Activated naive CD8-positive, alpha-beta T cell treated with anti-CD3 and anti-CD28 coated beads, Interleukin-2, amount 50 U/mL, for 24 hours (primary cell): ENCODE measurements at regions not wholly inside any gene's neighbourhood (a gene's known extent, or its start where the extent isn't known, plus 50 kb on each side); places are given as distances from the start of the nearest gene placed in this dataset.
"Not testable (repeated sequence)": the region's sequence is repeated elsewhere in the genome, so short reads cannot be mapped to it uniquely, and the experiment has no call there.

ENCODE experiments used
- ATAC-seq: fragments of 150-1000 bp; cut with Tn5 transposase; one replicate; pipeline ENCODE4 v1.10.0; 2021
- DNase-seq: peaks from one replicate; pipeline ENCODE4 v3.0.0; 2021
- H3K27ac Mint-ChIP-seq: one replicate; pipeline ENCODE4 v1.8.0; 2021; ENCODE audit warnings: mild to moderate bottlenecking, mixed read lengths
- H3K27me3 Mint-ChIP-seq: one replicate; pipeline ENCODE4 v1.8.0; 2021; ENCODE audit warnings: mixed read lengths
- H3K36me3 Mint-ChIP-seq: one replicate; pipeline ENCODE4 v1.8.0; 2021; ENCODE audit warnings: low read depth, mixed read lengths
- H3K4me1 Mint-ChIP-seq: one replicate; pipeline ENCODE4 v1.8.0; 2021; ENCODE audit warnings: mixed read lengths
- H3K4me3 Mint-ChIP-seq: one replicate; pipeline ENCODE4 v1.8.0; 2021; ENCODE audit warnings: mild to moderate bottlenecking, moderate library complexity, mixed read lengths
- H3K9me3 Mint-ChIP-seq: one replicate; pipeline ENCODE4 v1.8.0; 2021; ENCODE audit warnings: mixed read lengths

DNA sequence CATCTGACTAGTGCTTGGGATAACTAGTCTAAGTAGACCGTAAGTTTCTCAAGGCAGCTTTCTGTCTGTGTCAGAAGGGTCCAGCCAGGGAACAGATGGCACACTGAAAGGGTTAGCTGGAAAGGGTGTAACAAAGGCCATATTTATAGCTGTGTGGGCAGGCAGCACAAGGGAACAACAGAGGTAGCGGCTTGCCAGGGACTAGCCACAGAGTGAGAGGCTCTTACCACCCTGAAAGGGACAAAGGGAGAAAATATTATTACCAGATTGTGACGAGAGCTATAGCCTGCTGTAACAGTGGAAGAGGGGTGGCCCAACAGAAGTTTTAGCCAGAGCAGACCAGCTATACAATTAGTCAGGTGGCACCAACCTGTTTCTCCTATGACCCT is 129.4 kb downstream of the CCDC34 start:
- Mint-ChIP-seq H3K27me3 (peaks cover 2% of the 10 kb centered on the region), H3K4me3 (no peak overlapping the region), H3K4me1 (no peaks in the 10 kb centered on the region), H3K9me3 (no peaks in the 10 kb centered on the region), H3K36me3 (no peaks in the 10 kb centered on the region), H3K27ac (no peak overlapping the region)
- ATAC-seq: no peak
- DNase-seq: no peak

DNA sequence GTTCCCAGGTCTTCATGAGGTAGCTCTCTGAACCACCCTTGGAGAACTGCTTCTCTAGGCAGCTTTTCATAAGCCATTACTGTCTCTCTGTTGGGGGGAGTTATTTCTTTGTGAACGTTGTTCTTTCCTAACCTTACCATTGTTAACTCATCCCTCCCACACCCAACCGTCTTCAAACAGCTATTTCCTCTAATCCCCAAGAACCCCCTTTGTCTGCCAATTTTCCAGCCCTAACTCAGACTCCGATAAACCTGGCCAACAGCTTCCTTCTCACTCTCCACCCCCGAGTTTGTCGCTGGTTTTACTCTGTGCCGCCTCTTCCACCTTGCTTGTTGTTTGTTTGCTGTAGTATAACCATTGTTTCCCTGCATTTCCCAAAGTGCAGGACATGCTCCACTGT is 131.5 kb downstream of the CCDC34 start:
- peaks cover 2% of the 10 kb centered on the region for H3K27me3 Mint-ChIP-seq
- no peak overlapping the region for H3K4me3 Mint-ChIP-seq
- ATAC-seq (no peak), DNase-seq (no peak)
- no peaks in the 10 kb centered on the region for H3K9me3 Mint-ChIP-seq
- H3K36me3 Mint-ChIP-seq: no peaks in the 10 kb centered on the region
- H3K27ac Mint-ChIP-seq: no peak overlapping the region
- H3K4me1 Mint-ChIP-seq: no peaks in the 10 kb centered on the region

GRCh38 chr11:27230192-27230572 is 132.8 kb downstream of the CCDC34 start:
- no peaks in the 10 kb centered on the region for H3K36me3 Mint-ChIP-seq
- DNase-seq: no peak
- no peak overlapping the region for H3K27ac Mint-ChIP-seq
- ATAC-seq: no peak
- H3K4me1 Mint-ChIP-seq: no peaks in the 10 kb centered on the region
- H3K9me3 Mint-ChIP-seq: no peaks in the 10 kb centered on the region
- no peak overlapping the region for H3K4me3 Mint-ChIP-seq
- H3K27me3 Mint-ChIP-seq: peaks cover 2% of the 10 kb centered on the region

GRCh38 chr11:27229511-27230191 is 133.4 kb downstream of the CCDC34 start:
- ATAC-seq (no peak), DNase-seq (no peak)
- Mint-ChIP-seq H3K27me3 (peaks cover 2% of the 10 kb centered on the region), H3K27ac (no peak overlapping the region), H3K4me1 (no peaks in the 10 kb centered on the region), H3K9me3 (no peaks in the 10 kb centered on the region), H3K36me3 (no peaks in the 10 kb centered on the region), H3K4me3 (no peak overlapping the region)

GRCh38 chr11:27228906-27229290 is 134.1 kb downstream of the CCDC34 start:
- no peak for ATAC-seq
- no peaks in the 10 kb centered on the region for H3K9me3 Mint-ChIP-seq
- H3K4me3 Mint-ChIP-seq: no peak overlapping the region
- H3K27ac Mint-ChIP-seq: no peak overlapping the region
- no peak for DNase-seq
- H3K4me1 Mint-ChIP-seq: no peaks in the 10 kb centered on the region
- H3K27me3 Mint-ChIP-seq: peaks cover 2% of the 10 kb centered on the region
- H3K36me3 Mint-ChIP-seq: no peaks in the 10 kb centered on the region

DNA sequence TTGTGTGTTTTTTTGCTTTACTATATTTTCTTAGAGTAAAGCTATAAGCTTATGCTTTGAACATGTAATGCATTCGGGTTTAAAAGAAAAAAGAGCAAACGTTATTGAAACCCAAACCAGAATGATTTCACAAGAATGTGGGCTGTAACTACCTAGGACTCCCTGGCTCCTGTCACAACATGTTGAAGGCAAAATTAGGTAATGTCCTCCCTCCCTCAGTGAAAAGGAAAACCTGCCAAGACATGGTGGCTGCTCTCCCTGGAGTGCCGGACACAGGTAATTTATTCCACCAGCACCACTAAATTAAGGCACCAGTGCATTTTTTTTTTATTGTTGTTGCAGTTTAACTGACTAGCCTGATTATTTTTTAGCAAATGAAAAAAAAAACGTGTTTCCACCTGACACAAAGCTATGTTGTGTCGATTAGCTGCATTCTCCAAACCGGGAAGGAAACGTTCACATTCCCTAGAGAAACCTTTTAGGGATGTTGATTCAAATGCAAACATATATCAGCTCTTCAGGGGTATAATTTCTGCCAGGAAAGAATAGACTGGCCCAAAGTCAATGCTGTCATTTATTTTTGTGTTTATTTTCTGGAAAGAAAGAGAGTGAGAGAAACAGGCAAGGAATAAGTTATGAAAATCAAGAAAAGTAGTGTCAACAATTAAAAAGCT is 134.6 kb downstream of the CCDC34 start:
- Mint-ChIP-seq H3K9me3 (no peaks in the 10 kb centered on the region), H3K27me3 (peaks cover 2% of the 10 kb centered on the region), H3K27ac (no peak overlapping the region), H3K4me1 (no peaks in the 10 kb centered on the region), H3K36me3 (no peaks in the 10 kb centered on the region), H3K4me3 (no peak overlapping the region)
- ATAC-seq (no peak), DNase-seq (no peak)

- no peak for ATAC-seq
- no peak overlapping the region for H3K4me3 Mint-ChIP-seq
- H3K27me3 Mint-ChIP-seq: peaks cover 2% of the 10 kb centered on the region
- no peaks in the 10 kb centered on the region for H3K9me3 Mint-ChIP-seq
- no peak overlapping the region for H3K27ac Mint-ChIP-seq
- H3K4me1 Mint-ChIP-seq: no peaks in the 10 kb centered on the region
- no peaks in the 10 kb centered on the region for H3K36me3 Mint-ChIP-seq
- DNase-seq: no peak
Measured at GRCh38 chr11:27227736-27228135, 135.3 kb downstream of the CCDC34 start.

DNA sequence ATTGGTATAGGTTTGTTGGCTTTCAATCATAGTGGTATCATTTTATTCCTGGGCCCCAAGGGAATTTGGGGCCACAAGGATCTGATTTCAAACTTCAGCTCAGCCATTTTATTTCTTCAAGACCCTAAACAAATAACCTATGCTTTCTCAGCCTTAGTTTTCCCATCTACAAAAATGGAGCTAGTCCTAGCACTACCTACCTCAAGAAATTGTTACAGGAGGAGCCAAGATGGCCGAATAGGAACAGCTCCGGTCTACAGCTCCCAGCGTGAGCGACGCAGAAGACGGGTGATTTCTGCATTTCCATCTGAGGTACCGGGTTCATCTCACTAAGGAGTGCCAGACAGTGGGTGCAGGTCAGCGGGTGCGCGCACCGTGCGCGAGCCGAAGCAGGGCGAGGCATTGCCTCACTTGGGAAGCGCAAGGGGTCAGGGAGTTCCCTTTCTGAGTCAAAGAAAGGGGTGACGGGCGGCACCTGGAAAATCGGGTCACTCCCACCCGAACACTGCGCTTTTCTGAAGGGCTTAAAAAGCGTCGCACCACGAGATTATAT is 143.5 kb downstream of the CCDC34 start:
- not testable (repeated sequence) for H3K9me3 Mint-ChIP-seq, H3K36me3 Mint-ChIP-seq, H3K27ac Mint-ChIP-seq, ATAC-seq, H3K27me3 Mint-ChIP-seq, DNase-seq, H3K4me3 Mint-ChIP-seq, H3K4me1 Mint-ChIP-seq

- no peaks in the 10 kb centered on the region for H3K36me3 Mint-ChIP-seq
- H3K27ac Mint-ChIP-seq: no peak overlapping the region
- no peak for ATAC-seq
- H3K27me3 Mint-ChIP-seq: peaks cover 9% of the 10 kb centered on the region
- DNase-seq: no peak
- H3K4me3 Mint-ChIP-seq: no peak overlapping the region
- H3K4me1 Mint-ChIP-seq: no peaks in the 10 kb centered on the region
- no peaks in the 10 kb centered on the region for H3K9me3 Mint-ChIP-seq
Measured at GRCh38 chr11:27218421-27219038, 144.5 kb downstream of the CCDC34 start.

- ATAC-seq (no peak), DNase-seq (no peak)
- no peak overlapping the region for H3K27ac Mint-ChIP-seq
- H3K4me3 Mint-ChIP-seq: no peak overlapping the region
- peaks cover 9% of the 10 kb centered on the region for H3K27me3 Mint-ChIP-seq
- H3K36me3 Mint-ChIP-seq: no peaks in the 10 kb centered on the region
- no peaks in the 10 kb centered on the region for H3K4me1 Mint-ChIP-seq
- no peaks in the 10 kb centered on the region for H3K9me3 Mint-ChIP-seq
Measured at GRCh38 chr11:27217948-27218420, 145.0 kb downstream of the CCDC34 start.

- H3K4me3 Mint-ChIP-seq: no peak overlapping the region
- H3K9me3 Mint-ChIP-seq: no peaks in the 10 kb centered on the region
- no peaks in the 10 kb centered on the region for H3K4me1 Mint-ChIP-seq
- H3K27me3 Mint-ChIP-seq: peaks cover 9% of the 10 kb centered on the region
- ATAC-seq: no peak
- no peak for DNase-seq
- H3K36me3 Mint-ChIP-seq: no peaks in the 10 kb centered on the region
- no peak overlapping the region for H3K27ac Mint-ChIP-seq
Measured at GRCh38 chr11:27217496-27217895, 145.5 kb downstream of the CCDC34 start.

DNA sequence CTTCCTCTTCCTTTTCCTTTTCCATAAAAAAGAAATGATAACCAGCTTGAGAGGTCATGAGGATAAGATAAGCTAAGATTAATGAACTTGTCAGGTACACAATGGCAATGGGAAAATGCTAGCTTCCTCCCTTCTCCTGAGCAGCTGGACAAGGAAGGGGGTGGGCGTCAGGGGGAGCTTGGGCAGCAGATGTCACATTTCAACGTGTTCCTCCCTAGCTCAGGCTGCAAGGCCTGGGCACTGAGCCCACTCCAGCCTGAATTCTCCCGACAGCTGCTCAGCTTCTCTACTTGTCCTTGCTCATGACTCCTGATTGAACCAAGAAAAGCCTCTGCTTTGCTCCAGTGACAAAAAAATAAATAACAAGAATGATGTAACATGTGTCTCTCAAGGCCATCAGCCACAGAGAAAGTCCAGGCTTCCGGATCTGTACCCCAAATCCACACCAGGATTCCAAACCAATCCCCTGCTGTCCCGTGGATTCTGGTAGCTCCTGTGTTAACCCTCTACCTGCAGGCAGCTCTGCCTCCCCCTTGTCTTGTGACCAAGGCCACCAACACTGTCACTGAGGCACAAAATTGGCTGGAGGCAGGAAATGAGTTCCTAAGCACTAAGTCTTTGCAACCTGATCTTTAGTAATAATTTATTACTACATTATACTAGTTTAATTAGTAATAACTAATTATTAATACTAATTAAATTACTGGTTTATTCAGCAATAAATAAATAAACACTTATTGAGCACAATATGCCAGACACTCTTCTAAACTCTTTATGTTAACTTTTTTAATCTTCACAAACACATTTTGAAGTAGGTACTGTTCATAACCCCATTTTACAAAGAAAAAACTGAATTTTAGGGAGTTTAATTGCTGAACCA is 146.5 kb downstream of the CCDC34 start:
- Mint-ChIP-seq H3K9me3 (no peaks in the 10 kb centered on the region), H3K36me3 (no peaks in the 10 kb centered on the region)

DNA sequence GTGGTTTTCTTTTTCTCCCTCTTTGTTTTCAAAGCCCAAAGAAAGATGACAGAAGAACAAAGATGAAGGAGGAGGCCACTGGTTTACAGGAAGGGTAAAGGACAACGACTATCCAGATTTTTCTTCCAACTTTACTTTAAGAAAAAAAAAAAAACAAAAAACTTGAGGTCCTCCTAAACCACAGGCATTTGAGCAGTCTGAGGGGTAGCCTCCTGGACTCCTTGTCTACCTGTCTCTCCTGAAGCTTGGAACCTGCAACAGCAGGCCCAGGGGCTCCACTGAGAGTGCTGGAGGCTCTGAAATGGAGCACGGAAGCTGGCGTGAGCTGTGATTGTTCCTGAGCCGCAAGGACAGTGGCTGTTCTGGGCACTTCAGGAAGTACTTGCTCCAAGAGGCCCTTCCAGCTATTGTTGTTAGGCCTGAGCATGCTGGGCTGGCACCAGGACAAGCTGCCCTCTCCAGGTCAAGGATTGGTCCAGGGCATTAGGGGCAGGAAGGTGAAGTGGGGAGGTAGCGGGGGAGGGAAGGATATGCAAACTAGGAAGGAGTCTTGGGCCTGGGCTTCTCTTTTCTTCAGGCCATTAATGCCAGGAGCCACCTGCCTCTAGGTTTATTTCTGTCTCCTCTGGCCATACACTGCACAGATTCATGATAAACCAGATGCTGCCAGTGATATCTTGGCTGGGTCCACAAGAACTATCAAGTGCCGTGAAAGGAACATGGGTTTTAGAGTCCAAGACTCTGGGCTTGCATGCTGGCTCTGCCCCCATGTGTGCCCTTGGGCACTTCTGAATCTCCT is 147.3 kb downstream of the CCDC34 start:
- no peak for DNase-seq
- Mint-ChIP-seq H3K27ac (no peak overlapping the region), H3K36me3 (no peaks in the 10 kb centered on the region), H3K27me3 (peaks cover 9% of the 10 kb centered on the region), H3K4me1 (no peaks in the 10 kb centered on the region), H3K9me3 (no peaks in the 10 kb centered on the region), H3K4me3 (no peak overlapping the region)
- ATAC-seq: no peak

More for the DNA sequence above, 146.5 kb downstream of the CCDC34 start:
- ATAC-seq (no peak), DNase-seq (no peak)
- Mint-ChIP-seq H3K27me3 (peaks cover 9% of the 10 kb centered on the region), H3K4me3 (no peak overlapping the region), H3K27ac (no peak overlapping the region), H3K4me1 (no peaks in the 10 kb centered on the region)

- DNase-seq (no peak), ATAC-seq (no peak)
- H3K4me1 Mint-ChIP-seq: no peaks in the 10 kb centered on the region
- H3K4me3 Mint-ChIP-seq: no peak overlapping the region
- H3K36me3 Mint-ChIP-seq: no peaks in the 10 kb centered on the region
- no peaks in the 10 kb centered on the region for H3K9me3 Mint-ChIP-seq
- H3K27me3 Mint-ChIP-seq: peaks cover 9% of the 10 kb centered on the region
- H3K27ac Mint-ChIP-seq: no peak overlapping the region
Measured at GRCh38 chr11:27214713-27215112, 148.3 kb downstream of the CCDC34 start.
